HG02588 (cell line): ENCODE measurements at regions not wholly inside any gene's neighbourhood (a gene's known extent, or its start where the extent isn't known, plus 50 kb on each side); places are given as distances from the start of the nearest gene placed in this dataset.
"Not testable (repeated sequence)": the region's sequence is repeated elsewhere in the genome, so short reads cannot be mapped to it uniquely, and the experiment has no call there.

Source experiments
- ATAC-seq: cut with Tn5 transposase; IDR thresholded peaks from one replicate; pipeline ENCODE4 v1.9.1; 2021; ENCODE audit warnings: mild to moderate bottlenecking, moderate library complexity; ENCODE audit not compliant: unreplicated experiment

DNA sequence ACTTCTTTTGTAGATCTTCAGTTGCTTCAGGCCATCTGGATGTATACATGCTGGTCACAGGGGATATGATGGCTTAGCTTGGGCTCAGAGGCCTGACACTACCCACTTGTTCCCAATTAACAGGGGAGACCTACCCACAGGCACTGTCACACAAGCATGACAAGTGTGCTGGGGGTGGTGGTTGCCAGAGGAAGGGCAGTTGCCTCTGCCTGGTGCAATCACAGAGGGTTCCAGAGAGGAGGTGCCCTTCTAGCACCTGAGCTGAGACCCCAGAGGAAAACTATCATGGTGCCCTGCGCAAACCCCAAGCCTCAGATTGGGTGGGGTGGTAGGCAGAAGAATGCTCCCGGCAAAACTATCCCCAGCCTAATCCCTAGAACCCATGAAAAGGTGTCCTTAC is 65.6 kb upstream of the NANOS1 start:
- no peak for ATAC-seq

DNA sequence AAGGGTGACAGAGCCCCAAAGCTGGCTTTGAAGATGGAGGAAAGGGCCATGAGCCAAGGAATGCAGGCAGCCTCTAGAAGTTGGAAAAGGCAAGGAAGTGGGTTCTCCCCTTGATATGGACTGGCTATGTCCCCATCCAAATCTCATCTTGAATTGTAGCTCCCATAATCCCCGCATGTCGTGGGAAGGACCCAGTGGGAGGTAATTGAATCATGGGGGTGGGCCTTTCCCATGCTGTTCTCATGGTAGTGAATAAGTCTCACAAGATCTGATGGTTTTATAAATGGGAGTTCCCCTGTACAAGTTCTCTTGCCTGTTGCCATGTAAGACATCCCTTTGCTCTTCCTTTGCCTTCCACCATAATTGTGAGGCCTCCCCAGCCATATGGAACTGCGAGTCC is 65.0 kb upstream of the NANOS1 start:
- not testable (repeated sequence) for ATAC-seq

DNA sequence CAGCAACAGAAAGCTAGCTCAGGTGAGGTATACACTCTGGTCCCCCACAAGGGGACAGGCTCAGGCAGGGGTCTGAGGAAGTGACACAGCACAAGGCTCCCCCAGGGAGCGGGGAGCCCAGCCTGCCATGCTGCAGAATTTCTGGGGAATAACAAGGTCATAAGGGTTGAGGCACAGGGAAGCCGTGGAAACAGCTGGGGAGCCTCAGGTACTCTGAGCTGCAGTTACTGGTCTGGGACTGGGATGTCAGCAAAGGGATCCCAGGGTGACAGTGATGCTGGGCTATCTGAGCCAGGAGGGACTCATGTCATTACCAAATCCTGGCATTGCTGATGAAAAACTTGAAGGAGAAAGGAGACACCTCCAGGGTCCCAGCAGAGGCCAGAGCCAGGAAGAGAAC is 64.4 kb upstream of the NANOS1 start:
- no peak for ATAC-seq

DNA sequence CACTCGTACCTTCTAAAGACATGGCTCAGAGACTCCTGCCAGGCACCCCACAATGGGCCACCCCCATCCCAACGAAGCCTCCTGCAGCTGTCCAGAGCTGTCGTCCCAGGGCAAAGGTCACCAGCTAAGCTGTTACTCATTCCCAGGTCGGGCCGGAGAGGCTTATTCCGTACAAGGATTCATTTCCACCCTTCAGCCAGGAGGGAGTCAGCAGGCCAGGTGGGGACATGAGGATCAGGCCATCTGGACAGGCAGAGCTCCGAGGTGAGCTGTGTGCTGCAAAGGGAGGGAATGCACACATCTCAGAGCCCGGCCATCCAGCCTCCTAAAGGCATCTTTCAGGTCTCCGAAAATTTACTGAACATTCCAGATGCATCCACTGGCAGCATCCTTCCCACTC is 63.9 kb upstream of the NANOS1 start:
- ATAC-seq: no peak

DNA sequence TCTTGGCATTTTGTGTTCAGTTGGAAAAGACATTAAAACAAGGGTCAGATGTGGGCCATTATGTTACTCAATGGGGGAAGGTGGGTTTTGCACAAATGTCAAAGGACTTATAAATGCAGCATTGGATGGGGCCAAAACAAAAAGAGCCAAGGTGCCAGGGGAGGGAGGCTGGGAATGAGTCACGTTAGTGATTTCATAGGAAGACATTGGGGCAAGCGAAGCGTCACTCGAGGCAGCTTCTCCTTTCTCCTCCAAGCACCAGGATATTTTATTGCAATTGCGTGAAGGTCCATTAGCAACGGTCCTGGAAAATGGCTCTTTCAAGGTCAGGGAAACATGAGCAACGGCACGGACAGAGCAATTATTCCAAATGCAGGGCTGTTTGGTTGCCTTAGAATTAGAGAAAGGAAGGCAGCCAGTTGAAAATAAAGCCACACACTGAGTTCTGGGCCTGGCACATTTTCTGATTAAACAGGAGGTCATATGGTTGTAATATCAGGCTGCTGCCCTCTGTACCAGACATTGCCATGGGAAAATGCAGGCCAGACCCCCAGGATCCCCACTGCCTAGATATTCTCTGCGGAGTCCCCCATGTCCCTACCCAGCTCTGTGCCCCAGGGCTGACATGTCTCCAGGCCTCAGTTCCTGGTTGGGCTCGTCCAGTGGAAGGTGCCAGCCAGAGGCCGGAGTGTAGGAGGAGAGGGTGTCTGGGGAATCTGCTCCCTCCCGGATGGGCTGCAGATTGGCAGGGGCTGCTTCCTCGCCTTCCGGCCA is 63.3 kb upstream of the NANOS1 start:
- no peak for ATAC-seq

DNA sequence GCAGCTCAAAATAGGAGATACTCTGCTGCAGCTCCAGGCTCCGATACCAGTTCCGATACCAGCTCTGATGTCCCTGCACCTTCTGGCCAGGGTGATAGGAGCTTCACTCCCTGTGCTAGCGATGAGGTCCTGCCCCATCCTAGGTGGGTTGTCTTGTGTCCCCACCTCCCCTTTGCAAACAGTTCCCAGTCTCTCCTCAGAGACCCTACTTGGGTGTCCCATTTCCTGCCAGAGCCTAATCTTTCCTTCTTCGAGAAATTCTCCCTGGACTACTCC is 62.7 kb upstream of the NANOS1 start:
- ATAC-seq: no peak

DNA sequence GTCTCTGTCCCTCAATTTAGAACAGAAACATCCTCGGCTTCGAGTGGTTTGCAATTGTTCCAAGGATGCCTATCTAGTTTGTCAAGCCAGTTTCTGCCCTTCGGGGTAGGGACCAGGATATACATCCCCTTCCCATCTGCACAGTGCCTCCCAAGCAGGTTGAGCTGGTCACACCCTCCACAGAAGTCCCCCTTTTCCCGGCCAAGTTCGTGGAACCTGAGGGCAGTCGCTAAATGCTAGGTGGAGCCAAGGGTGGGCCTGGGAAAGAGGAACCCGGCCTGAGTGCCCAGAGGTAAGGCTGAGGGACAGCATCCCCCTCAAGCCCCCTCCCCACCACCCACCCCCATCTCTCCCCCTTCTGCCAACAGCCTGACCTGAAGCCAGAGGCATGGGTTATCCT is 62.4 kb upstream of the NANOS1 start:
- ATAC-seq: no peak

DNA sequence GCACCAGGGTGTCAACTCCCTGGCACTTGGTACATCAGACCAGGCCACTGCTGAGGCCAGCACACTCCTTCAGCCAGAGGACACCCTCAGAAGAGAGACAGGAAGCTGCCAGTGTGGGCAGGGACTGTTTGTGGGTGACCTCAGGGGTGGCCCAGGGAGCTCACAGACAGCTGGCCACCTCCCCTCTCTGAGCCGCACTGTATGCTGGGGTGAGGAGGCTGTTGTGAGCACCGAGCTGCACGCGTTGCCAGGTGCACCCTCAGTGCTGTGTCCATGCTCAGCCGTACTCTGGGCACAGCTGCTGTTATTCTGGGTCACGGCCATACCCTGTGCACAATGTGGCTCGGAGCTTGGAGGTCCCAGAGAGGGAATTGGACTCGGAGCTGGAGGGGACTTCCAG is 61.5 kb upstream of the NANOS1 start:
- no peak for ATAC-seq

DNA sequence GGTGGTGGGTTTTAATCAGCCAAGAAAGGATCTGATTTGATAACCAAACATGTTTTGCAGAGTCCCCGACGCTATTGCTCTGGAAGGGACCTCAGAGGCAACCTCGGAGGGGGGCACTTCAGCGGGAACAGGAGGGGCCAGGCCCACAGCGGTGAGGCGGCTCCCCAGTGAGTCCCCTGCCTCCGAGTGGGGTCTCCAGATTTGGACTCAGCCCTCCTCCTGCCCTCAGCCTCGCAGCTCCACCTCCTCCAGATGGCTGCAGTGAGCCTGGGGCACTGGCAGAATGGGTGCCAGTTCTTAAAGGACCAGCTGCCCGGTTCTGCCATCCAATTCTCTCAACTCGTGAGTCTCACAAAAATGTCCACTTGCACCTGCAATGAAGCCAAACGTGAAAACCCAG is 61.0 kb upstream of the NANOS1 start:
- ATAC-seq: no peak

DNA sequence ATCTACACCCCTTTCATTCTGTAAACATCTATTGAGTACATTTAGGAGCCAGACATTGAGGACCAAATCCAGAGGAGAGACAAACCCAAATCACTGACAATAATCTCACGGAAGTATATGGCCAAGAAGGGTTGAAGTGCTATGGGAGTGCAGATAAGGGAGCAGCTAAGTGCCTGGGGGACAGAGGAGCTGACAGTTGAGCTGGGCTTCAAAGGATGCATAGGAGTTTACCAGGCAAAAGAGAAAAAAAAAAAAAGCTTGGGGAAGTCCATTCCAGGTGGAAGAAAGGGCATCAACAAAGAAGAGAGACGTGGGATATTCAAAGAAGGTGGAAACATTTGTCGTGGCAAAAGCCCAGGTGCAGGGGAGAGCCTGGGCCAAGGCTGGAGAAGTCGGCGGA is 60.5 kb upstream of the NANOS1 start:
- ATAC-seq: no peak

DNA sequence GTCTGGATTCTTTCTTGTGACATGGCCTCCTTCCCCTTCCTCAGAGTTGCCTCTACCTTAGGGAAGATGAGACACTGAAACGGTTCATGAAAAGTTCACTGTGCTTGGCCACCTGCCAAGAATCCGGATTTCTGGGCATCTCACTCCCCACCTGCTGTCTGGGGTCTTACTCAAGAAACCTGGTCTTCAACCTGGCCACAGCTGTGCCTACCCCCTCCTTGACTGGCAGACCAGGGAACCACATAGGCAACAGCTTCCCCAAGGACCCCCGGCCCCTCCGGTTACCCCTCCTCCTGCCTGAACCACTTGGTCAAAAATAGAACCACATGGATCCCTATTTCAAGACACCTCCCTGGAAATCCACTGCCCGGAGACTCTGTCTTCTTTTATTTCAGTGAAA is 58.7 kb upstream of the NANOS1 start:
- ATAC-seq: no peak

DNA sequence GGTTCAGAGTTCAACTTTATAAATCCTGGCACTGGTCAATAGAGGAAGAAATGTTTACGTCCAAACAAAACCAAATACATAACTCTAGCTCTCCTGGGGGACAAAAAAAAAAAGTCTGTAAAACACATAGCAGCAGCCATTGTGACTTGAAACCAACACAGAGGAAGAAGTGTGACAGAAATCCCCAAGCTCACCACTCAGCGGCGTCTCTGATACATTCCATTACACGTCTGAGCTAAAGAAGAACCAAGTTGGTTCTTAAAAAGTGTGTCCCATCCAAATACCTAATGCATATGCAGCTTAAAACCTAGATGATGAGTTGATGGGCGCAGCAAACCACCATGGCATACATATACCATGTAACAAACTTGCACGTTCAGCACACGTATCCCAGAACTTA is 58.3 kb upstream of the NANOS1 start:
- ATAC-seq: no peak

DNA sequence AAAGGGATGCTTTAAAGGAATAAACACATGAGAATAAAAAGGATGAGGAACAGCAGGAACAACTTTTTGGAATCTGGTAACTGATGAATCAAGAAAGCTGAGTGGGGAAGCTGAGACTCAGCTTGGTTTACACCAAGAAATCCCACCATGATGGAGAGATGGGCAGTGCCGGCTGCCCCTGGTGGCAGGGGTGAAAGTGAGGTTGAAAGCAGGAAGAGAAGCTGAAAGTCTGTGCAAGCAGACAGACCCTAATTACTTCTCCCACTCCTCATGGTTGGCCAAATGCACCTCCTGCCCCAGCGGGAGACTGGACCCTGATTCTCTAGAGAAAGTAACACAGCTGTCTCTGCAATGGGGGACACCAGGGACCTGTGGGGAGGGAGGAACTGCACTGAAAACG is 57.6 kb upstream of the NANOS1 start:
- no peak for ATAC-seq

DNA sequence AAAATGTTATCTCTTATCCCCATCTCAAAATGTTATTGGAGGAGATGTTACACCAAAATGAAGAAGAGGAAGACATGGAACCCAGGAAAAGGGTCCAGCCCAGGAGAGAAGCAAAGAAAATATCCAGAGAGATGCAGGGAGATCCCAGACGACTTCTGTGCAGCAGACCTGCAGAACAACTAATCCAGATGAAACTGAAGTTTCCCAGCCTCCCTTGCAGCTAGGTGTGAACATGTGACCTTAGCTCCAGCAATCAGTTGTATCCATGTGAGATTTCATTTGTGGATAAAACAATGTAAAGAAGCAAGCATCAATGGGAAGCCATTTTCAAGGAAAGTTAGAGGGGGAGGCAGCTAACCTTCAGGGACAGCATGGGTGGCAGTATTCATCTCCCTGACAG is 55.8 kb upstream of the NANOS1 start:
- ATAC-seq: no peak

DNA sequence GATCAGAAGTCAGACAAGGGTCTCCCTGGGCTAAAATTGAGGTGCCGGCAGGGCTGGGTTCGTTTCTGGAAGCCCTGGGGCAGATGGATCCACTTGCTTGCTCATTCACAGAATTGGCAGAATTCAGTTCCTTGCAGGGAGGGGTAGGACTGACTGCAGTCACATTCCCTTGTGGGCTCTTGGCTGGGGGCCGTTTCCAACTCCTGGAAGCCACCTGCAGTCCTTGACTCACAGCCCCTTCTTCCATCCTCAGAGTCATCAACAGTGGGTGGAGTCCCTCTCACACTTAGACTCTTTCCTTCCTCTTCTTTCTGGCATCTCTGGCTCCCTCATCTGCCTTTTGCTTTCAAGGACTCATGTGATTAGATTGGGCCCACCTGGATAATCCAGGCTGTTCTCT is 54.6 kb upstream of the NANOS1 start:
- ATAC-seq: no peak

DNA sequence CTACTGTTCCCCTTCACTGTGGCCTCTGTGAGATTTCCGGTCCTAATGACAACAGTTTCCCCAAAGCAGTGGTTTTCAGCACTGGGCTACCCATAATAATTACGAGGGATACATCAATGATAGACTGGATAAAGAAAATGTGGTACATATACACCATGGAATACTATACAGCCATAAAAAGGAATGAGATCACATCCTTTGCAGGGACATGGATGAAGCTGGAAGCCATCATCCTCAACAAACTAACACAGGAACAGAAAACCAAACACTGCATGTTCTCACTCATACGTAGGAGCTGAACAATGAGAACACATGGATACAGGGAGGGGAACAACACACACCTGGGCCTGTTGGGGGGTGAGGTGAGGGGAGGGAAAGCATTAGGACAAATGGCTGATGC is 53.3 kb upstream of the NANOS1 start:
- ATAC-seq: not testable (repeated sequence)

DNA sequence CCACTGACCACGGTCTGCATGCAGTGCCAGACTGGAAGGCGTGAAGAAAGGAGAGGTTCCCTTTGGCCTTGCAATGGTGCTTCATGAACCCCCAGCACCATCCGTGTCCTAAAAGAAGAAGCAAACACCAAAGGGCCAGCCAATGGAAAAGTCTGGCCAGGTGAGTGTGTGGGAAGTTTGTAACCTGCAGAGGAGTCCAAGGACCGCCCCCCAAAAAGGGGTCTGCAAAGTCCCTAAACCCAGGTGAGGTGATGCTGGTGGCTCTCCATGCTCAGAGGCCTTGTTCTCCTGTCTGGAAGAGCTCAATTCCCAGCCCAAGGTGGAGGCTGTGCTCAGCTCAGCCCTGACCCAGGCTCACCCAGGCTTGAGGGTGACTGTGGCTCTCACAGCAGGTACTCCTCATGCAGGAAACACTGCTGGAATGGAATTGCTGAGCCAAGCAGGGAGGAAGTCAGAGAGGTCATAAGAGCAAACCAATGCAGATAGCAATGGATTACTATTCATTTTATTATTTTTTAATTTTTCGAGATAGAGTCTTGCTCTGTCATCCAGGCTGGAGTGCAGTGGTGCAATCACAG is 52.4 kb upstream of the NANOS1 start:
- no peak for ATAC-seq

DNA sequence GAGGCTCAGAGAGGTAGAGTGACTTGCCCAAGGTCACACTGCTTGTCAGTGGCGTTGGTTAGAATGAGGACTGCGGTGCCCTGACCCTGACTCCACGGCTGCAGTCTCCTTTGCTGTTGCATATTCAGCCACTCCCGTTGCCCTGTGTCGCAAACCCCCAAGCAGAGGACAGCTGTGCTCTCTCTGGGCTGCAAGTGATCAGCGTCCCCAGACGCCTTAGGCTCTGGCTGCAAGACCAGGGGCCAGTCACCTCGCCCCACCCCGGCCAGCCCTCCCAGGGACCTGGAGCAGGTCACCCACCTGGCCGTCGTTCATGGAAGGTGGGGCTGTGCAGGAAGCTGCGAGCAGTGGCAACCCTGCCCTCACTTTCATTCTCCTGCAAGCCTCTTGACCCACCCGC is 51.7 kb upstream of the NANOS1 start:
- no peak for ATAC-seq

DNA sequence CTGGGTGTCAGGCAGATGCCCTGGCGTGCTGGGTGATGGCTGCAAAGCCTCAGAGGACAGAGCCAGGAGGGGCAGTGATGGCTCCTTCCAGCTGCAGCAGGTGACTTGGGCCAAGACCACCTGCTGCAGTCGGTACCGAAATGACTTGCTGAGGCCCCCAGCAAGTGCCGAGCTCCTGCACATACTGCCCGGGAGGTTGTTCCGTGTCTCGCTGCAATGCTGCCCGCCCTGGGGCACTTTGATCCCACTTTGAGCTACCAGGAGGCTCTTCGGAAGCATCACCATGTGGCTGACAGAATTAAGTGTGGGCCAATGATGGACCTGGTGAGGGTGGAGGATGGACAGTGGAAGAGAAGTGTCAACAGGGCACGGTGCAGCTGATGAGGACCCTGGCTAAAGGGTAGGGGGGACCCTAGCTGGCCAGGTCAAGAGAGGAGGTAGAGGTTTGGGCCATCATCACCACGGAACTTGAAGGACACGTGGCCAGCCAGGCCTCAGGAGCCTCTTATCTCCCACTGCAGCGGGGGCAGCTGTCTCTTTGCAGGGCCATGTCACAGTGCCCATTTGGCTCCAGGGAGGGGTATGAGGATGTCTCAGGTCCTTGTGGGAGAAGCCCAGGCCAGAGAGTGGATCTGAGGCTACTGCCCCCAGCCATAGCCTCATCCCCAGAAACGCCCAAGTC is 51.1 kb upstream of the NANOS1 start:
- ATAC-seq: no peak

DNA sequence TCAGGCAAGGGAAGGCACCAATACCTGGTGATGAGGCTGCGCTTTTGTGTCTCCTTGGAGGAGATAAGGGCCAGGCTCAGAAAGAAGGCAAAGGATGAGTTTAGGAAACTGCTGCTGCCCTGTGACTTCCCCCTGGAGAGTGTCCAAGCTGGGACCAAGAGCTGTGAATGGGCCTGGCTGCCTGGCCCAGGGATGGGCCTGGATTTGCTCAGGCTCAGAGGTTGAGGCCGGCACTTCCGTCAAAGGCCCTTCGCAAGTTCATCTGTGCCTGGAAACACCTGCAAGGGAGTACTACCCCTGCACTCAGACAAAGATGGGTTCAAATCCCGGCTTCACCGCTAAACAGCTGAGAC is 50.5 kb upstream of the NANOS1 start:
- no peak for ATAC-seq

DNA sequence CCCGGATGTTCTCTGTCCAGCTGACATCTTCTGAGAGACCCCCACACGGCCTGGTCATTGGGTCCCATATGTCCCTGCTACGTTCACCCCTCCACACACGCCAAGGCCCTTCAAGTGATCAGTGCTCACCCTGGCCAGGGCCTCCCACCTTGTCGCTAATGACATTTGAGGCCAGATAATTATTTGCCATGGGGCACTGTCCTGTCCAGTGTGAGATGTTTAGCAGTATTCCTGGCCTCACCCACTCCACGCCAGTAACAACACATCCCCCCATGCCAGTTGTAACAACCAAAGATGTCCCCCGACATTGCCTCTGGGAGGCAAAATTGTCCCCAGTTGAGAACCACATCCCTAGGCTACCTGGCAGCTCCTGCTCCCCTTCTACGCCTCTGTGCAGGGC is 49.9 kb upstream of the NANOS1 start:
- ATAC-seq: no peak
